GM10248 (cell line): ENCODE measurements at regions not wholly inside any gene's neighbourhood (a gene's known extent, or its start where the extent isn't known, plus 50 kb on each side); places are given as distances from the start of the nearest gene placed in this dataset.

ENCODE experiments used
- CTCF ChIA-PET: fragments of 300-600 bp; sonication (Branson Sonifier 250); formaldehyde crosslinking; extraction: SDS; loops from one replicate; lab custom pipeline; 2021; ENCODE audit warnings: antibody characterized with exemption; lab: Yijun Ruan, JAX
- POLR2A ChIA-PET: fragments of 350-650 bp; sonication (Branson Sonifier 250); formaldehyde crosslinking; extraction: SDS; loops from one replicate; lab custom pipeline; 2020; ENCODE audit warnings: antibody characterized with exemption; lab: Yijun Ruan, JAX
- DNase-seq: peaks from one replicate; pipeline ENCODE4 v3.0.0; 2012; ENCODE audit errors: extremely low spot score
- TF ChIP-seq, protein P1 (sequence below): IDR thresholded peaks from 2 replicates; pipeline ENCODE4 v1.5.1; 2012; ENCODE audit warnings: mild to moderate bottlenecking, low read depth; ENCODE audit errors: extremely low read depth, missing control alignments, control extremely low read depth

DNA sequence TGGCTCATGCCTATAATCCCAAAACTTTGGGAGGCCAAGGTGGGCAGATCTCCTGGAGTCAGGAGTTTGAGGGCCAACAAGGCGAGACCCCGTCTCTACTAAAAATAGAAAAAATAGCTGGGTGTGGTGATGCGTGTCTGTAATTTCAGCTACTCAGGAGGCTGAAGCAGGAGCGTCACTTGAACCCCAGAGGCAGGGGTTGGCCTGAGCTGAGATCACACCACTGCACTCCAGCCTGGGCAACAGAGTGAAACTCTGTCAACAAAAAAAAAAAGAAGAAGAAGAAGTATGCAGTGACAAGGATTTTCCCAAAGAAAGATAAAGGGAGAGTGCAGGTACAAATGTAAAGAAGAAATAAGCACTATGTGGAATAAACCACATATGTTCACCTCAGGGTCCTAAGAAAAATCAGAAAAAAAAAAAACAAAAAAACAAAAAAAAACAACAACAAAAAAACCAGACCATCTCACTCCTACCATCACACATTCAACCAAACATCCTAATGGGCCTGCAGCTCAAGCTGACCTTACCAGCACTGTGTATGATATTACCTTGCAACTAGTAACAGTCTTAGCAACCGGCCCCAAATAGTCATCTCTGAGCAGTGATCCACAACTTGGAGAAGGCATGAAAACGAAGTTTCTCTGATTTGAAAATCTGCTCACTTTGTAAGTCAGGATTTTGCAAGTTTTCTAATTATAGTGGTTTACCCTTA is 296.7 kb upstream of the PROK2 start:
- no peak for DNase-seq
- ChIA-PET POLR2A (interaction anchor here (0.6 kb wide), 1 partner anchor 1032 kb away, joined by 5 read pairs; no protein-coding TSS in a partner anchor), CTCF (interaction anchor here (1.0 to 1.6 kb wide), 2 partner anchors 17 to 154 kb away, joined by 3 to 5 read pairs; no protein-coding TSS in a partner anchor)
- TF ChIP-seq, protein P1, sequence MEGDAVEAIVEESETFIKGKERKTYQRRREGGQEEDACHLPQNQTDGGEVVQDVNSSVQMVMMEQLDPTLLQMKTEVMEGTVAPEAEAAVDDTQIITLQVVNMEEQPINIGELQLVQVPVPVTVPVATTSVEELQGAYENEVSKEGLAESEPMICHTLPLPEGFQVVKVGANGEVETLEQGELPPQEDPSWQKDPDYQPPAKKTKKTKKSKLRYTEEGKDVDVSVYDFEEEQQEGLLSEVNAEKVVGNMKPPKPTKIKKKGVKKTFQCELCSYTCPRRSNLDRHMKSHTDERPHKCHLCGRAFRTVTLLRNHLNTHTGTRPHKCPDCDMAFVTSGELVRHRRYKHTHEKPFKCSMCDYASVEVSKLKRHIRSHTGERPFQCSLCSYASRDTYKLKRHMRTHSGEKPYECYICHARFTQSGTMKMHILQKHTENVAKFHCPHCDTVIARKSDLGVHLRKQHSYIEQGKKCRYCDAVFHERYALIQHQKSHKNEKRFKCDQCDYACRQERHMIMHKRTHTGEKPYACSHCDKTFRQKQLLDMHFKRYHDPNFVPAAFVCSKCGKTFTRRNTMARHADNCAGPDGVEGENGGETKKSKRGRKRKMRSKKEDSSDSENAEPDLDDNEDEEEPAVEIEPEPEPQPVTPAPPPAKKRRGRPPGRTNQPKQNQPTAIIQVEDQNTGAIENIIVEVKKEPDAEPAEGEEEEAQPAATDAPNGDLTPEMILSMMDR = no peak

DNA sequence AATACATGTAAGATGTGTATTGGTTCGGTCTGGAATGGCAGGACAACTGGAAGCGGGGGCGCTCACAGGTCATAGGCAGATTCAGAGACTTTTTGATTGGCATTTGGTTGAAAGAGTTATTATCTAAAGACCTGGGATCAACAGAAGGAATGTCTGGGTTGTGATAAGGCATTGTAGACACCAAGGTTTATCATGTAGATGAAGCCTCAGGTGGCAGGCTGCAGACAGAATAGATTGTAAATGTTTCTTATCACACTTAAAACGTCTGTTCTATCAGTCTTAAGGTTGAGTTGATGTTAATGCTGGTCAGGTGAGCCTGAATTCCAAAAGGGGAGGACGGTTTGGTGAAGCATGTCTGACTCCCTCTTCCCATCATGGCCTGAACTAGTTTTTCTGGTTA is 295.9 kb upstream of the PROK2 start:
- ChIA-PET CTCF (interaction anchor here (1.0 to 1.8 kb wide), 3 partner anchors 12 to 746 kb away, joined by 3 to 4 read pairs (median 3); no protein-coding TSS in a partner anchor), POLR2A (no interaction called here)
- DNase-seq = no peak
- TF ChIP-seq, protein P1 = no peak

DNA sequence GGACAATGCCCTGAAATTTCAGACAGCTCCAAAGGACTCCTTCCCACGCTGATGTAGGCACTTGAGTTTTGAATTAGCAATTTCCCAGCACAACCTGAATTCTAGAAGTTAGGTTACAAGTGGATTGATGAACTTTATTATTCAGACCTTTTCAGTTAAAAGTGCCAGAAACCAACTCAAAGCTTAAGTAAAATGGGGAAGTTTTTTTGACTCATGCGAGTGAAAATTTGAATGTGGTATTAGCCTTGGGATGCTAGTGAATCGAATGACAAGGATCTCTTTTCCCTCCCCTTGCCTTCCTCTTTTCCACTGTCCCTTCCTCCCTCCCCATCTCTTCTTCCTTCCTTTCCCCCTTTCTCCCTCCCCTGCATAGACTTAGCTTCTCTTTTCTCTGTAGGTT is 295.1 kb upstream of the PROK2 start:
- POLR2A ChIA-PET = interaction anchor here (0.6 to 1.2 kb wide), 3 partner anchors 15 to 95 kb away, joined by 3 to 4 read pairs (median 3); no protein-coding TSS in a partner anchor
- TF ChIP-seq, protein P1 = no peak
- DNase-seq = no peak
- CTCF ChIA-PET = interaction anchor here (1.0 to 1.8 kb wide), 4 partner anchors 13 to 746 kb away, joined by 3 to 4 read pairs (median 4); no protein-coding TSS in a partner anchor

DNA sequence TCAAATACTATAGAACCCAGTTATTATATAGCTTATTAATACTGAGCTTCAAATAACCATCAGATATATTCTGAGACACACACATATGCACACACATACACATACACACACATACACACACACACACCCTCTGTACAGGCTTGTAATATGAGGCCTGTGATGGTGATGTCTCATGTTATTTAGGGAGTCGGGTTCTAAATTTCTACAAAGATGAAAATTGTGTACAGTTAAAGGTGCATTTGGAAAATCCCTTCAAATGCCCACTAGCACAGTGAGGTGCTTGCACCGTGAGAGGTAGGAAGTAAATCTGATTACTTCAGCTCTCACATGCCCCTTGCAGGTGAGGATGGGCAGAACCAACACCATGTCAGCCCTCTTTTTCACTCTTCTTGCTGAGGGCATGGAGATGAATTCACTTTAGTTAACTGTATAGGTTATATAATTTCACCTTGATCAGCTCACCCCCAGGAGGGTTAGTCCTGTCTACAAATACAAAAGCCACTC is 294.5 kb upstream of the PROK2 start:
- DNase-seq = no peak
- ChIA-PET POLR2A (interaction anchor here (0.6 to 1.2 kb wide), 3 partner anchors 16 to 766 kb away, joined by 3 to 4 read pairs (median 3); no protein-coding TSS in a partner anchor), CTCF (interaction anchor here (1.0 to 1.8 kb wide), 5 partner anchors 10 to 747 kb away, joined by 3 to 6 read pairs (median 4); no protein-coding TSS in a partner anchor)
- TF ChIP-seq, protein P1 = no peak

DNA sequence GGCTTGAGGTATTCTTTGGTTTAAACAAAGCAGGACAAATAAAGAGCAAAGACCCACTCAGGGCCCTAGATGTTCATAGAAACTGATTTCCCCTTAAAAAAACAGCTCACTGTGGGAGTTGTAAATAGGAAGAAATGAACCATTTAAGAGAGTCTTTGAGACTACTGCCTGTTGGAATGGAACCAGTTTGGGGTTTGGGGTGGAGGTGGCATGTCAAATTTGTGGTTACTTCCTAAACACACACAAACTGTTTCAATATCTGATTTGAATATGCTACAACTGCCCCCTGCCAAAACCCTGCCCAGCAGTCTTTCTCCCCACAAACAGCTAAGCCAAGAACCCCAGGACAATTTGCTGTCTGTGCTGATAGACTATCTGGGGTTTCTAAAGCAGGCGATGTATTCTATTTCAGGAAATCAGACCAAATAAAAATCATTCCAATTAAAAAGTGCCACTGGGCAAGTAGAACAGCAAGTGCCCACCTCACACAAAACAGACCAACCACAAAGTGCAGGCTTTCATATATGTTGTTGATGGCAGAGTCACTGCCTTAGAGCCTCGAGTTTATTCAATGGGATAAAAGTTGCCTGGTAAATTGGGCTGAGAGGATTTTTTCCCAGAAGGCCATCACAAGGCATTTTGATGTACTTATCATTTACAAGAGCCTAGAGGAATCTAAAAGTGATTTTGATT is 293.9 kb upstream of the PROK2 start:
- ChIA-PET CTCF (interaction anchor here (1.0 to 1.7 kb wide), 4 partner anchors 9 to 149 kb away, joined by 3 to 6 read pairs (median 4); no protein-coding TSS in a partner anchor), POLR2A (interaction anchor here (0.6 to 0.7 kb wide), 2 partner anchors 45 to 767 kb away, joined by 3 to 4 read pairs; no protein-coding TSS in a partner anchor)
- TF ChIP-seq, protein P1 = no peak
- DNase-seq = no peak
